H1 (cell line): ENCODE measurements at regions not wholly inside any gene's neighbourhood (a gene's known extent, or its start where the extent isn't known, plus 50 kb on each side); places are given as distances from the start of the nearest gene placed in this dataset.

Source experiments
- CTCF ChIA-PET: fragments of 300-600 bp; sonication (Branson Sonifier 250); formaldehyde crosslinking; loops from one replicate; lab custom pipeline; 2021; ENCODE audit not compliant: partially characterized antibody; lab: Charles Lee
- POLR2A ChIA-PET: fragments of 300-600 bp; sonication (Branson Sonifier 250); formaldehyde crosslinking; loops from one replicate; lab custom pipeline; 2021; ENCODE audit warnings: inconsistent platforms; ENCODE audit not compliant: partially characterized antibody; lab: Charles Lee
- DNase-seq, 2 experiments: peaks; one replicate each; pipeline versions ENCODE4 v3.0.0 to v3.0.0-alpha.2; 2010 to 2022; ENCODE audit warnings: low spot score in 2 of 2, low read depth in 1 of 2, mixed read lengths in 1 of 2
- FAIRE-seq: peaks from 2 replicates; lab custom pipeline; 2011; peaks lifted over from hg19 to GRCh38; lab: Jason Lieb, UNC
- H2AFZ ChIP-seq: 2 replicates; pipeline ENCODE4 v1.8.1; 2012; ENCODE audit warnings: low read length, inconsistent platforms
- H2AK5ac ChIP-seq: 2 replicates; pipeline ENCODE4 v1.6.1; 2013; ENCODE audit warnings: low read depth, low read length
- H2BK120ac ChIP-seq: replicated peaks from 2 replicates; pipeline ENCODE3; 2013; ENCODE audit warnings: low read depth, low read length, inconsistent platforms
- H2BK12ac ChIP-seq: 2 replicates; pipeline ENCODE4 v1.6.1; 2013; ENCODE audit warnings: low read depth, low read length
- H2BK15ac ChIP-seq: 2 replicates; pipeline ENCODE4 v1.6.1; 2013; ENCODE audit warnings: low read length
- H2BK20ac ChIP-seq: 2 replicates; pipeline ENCODE4 v1.6.1; 2013; ENCODE audit warnings: low read length
- H2BK5ac ChIP-seq: 2 replicates; pipeline ENCODE4 v1.6.1; 2013; ENCODE audit warnings: low read depth, low read length
- H3K14ac ChIP-seq: 2 replicates; pipeline ENCODE4 v1.6.1; 2013; ENCODE audit warnings: inconsistent platforms; ENCODE audit not compliant: insufficient read length
- H3K18ac ChIP-seq: 2 replicates; pipeline ENCODE4 v1.6.1; 2013; ENCODE audit warnings: low read length; ENCODE audit errors: extremely low read depth
- H3K23ac ChIP-seq: 2 replicates; pipeline ENCODE4 v1.6.1; 2013; ENCODE audit warnings: inconsistent platforms; ENCODE audit not compliant: insufficient read length
- H3K23me2 ChIP-seq: 2 replicates; pipeline ENCODE4 v1.6.1; 2013; ENCODE audit warnings: low read depth, low read length
- H3K27ac ChIP-seq: 2 replicates; pipeline ENCODE4 v1.6.1; 2011; ENCODE audit warnings: low read depth, low read length, inconsistent platforms
- H3K27me3 ChIP-seq, 4 experiments: replicated peaks in 1 of 4; 1 replicate in 1 of 4; 2 replicates in 3 of 4; pipeline versions ENCODE4 v1.6.1 to v1.8.1; 2011 to 2013; ENCODE audit warnings: low read length in 3 of 4, mild to moderate bottlenecking in 3 of 4, inconsistent platforms in 2 of 4, mixed read lengths in 2 of 4, moderate library complexity in 1 of 4; ENCODE audit not compliant: control insufficient read depth in 3 of 4, insufficient read depth in 3 of 4; ENCODE audit errors: extremely low read depth in 1 of 4
- H3K36me3 ChIP-seq, 4 experiments: 2 replicates each; pipeline versions ENCODE4 v1.6.1 to v1.8.1; 2011 to 2013; ENCODE audit warnings: mild to moderate bottlenecking in 4 of 4, low read length in 3 of 4, moderate library complexity in 2 of 4, control low read depth in 1 of 4, inconsistent platforms in 1 of 4; ENCODE audit not compliant: insufficient read depth in 4 of 4, control insufficient read depth in 2 of 4
- H3K4ac ChIP-seq: replicated peaks from 2 replicates; pipeline ENCODE3; 2013; ENCODE audit warnings: low read length, low read depth, mixed read lengths, inconsistent platforms; ENCODE audit not compliant: insufficient read length
- H3K4me1 ChIP-seq, 4 experiments: replicated peaks in 1 of 4; 1 replicate in 1 of 4; 2 replicates in 3 of 4; pipeline versions ENCODE4 v1.6.1 to v1.8.1; 2011 to 2013; ENCODE audit warnings: low read length in 3 of 4, inconsistent platforms in 2 of 4, mixed read lengths in 1 of 4; ENCODE audit not compliant: insufficient read depth in 4 of 4, control insufficient read depth in 3 of 4
- H3K4me2 ChIP-seq, 2 experiments: 2 replicates each; pipeline versions ENCODE4 v1.6.1 to v1.8.1; 2011 to 2013; ENCODE audit warnings: low read depth in 2 of 2, low read length in 2 of 2, control low read depth in 1 of 2, inconsistent platforms in 1 of 2, mild to moderate bottlenecking in 1 of 2; ENCODE audit not compliant: insufficient read depth in 1 of 2
- H3K4me3 ChIP-seq, 4 experiments: fragments of 200-600, 300-600 bp in 1 of 4; sonication (generic), shearing (Covaris generic), sonication (Bioruptor Twin) in 1 of 4; 2 replicates each; pipeline versions ENCODE4 v1.5.1 to v1.8.1; 2011 to 2016; ENCODE audit warnings: low read length in 4 of 4, low read depth in 3 of 4, control low read depth in 2 of 4, inconsistent platforms in 2 of 4, mild to moderate bottlenecking in 2 of 4, mixed read lengths in 1 of 4, moderate library complexity in 1 of 4; ENCODE audit not compliant: insufficient read depth in 2 of 4; ENCODE audit errors: extremely low read depth in 1 of 4
- H3K56ac ChIP-seq: replicated peaks from 2 replicates; pipeline ENCODE3; 2013; ENCODE audit warnings: low read depth, mild to moderate bottlenecking, mixed read lengths, low read length, inconsistent platforms; ENCODE audit not compliant: insufficient read length
- H3K79me1 ChIP-seq: 2 replicates; pipeline ENCODE4 v1.6.1; 2013; ENCODE audit warnings: low read depth, low read length, control low read depth
- H3K79me2 ChIP-seq, 2 experiments: 2 replicates each; pipeline versions ENCODE4 v1.6.1 to v1.8.1; 2012 to 2013; ENCODE audit warnings: low read length in 2 of 2, mild to moderate bottlenecking in 2 of 2, inconsistent platforms in 1 of 2; ENCODE audit not compliant: insufficient read depth in 2 of 2, control insufficient read depth in 1 of 2
- H3K9ac ChIP-seq, 4 experiments: replicated peaks in 1 of 4; 1 replicate in 1 of 4; 2 replicates in 3 of 4; pipeline versions ENCODE4 v1.6.1 to v1.8.1; 2011 to 2013; ENCODE audit warnings: low read depth in 3 of 4, low read length in 3 of 4, control low read depth in 2 of 4, mild to moderate bottlenecking in 2 of 4, moderate library complexity in 2 of 4, inconsistent platforms in 1 of 4; ENCODE audit errors: extremely low read depth in 1 of 4
- H3K9me3 ChIP-seq, 2 experiments: 2 replicates each; pipeline versions ENCODE4 v1.6.1 to v1.8.1; 2012 to 2013; ENCODE audit warnings: mild to moderate bottlenecking in 2 of 2, moderate library complexity in 2 of 2, control low read depth in 1 of 2, inconsistent platforms in 1 of 2, low read depth in 1 of 2, low read length in 1 of 2, mixed read lengths in 1 of 2; ENCODE audit not compliant: insufficient read depth in 2 of 2
- H4K20me1 ChIP-seq, 2 experiments: replicated peaks in 1 of 2; 2 replicates each; pipeline versions ENCODE3 to v1.8.1; 2011 to 2013; ENCODE audit warnings: inconsistent platforms in 2 of 2, low read length in 2 of 2, mild to moderate bottlenecking in 1 of 2; ENCODE audit not compliant: insufficient read depth in 2 of 2, control insufficient read depth in 1 of 2
- H4K5ac ChIP-seq: 2 replicates; pipeline ENCODE4 v1.6.1; 2013; ENCODE audit warnings: low read length, low read depth, mixed read lengths, inconsistent platforms; ENCODE audit not compliant: insufficient read length
- H4K8ac ChIP-seq: 2 replicates; pipeline ENCODE4 v1.8.0; 2013; ENCODE audit warnings: mild to moderate bottlenecking, moderate library complexity, low read length, inconsistent platforms; ENCODE audit not compliant: insufficient read depth; ENCODE audit errors: extremely low read depth
- H4K91ac ChIP-seq: replicated peaks from 2 replicates; pipeline ENCODE3; 2013; ENCODE audit warnings: low read length, mixed read lengths, inconsistent platforms; ENCODE audit not compliant: insufficient read length
- BRCA1 ChIP-seq: IDR thresholded peaks from 2 replicates; pipeline ENCODE4 v1.6.1; 2012; ENCODE audit warnings: low read depth, low read length, improper control_type of control experiment
- CHD1 ChIP-seq: IDR thresholded peaks from 2 replicates; pipeline ENCODE4 v1.6.1; 2012; ENCODE audit warnings: low read depth, low read length, improper control_type of control experiment
- E2F6 ChIP-seq: IDR thresholded peaks from 2 replicates; pipeline ENCODE4 v1.6.1; 2012; ENCODE audit warnings: inconsistent platforms
- EGR1 ChIP-seq: IDR thresholded peaks from 2 replicates; pipeline ENCODE4 v1.6.1; 2011; ENCODE audit warnings: low read depth, low read length, borderline replicate concordance
- FOSL1 ChIP-seq: IDR thresholded peaks from 2 replicates; pipeline ENCODE4 v1.6.1; 2011; ENCODE audit warnings: mild to moderate bottlenecking, low read depth, low read length, moderate library complexity; ENCODE audit not compliant: insufficient read depth
- HDAC2 ChIP-seq, 2 experiments: fragments of 300-600 bp in 1 of 2; sonication (generic) in 1 of 2; IDR thresholded peaks; 2 replicates each; pipeline ENCODE4 v1.6.1; 2011 to 2012; ENCODE audit warnings: low read depth in 2 of 2, low read length in 2 of 2, mild to moderate bottlenecking in 2 of 2, moderate library complexity in 2 of 2, borderline replicate concordance in 1 of 2, inconsistent platforms in 1 of 2
- KDM4A ChIP-seq: IDR thresholded peaks from one replicate; pipeline ENCODE4 v1.7.1; 2012; ENCODE audit warnings: low read depth, mild to moderate bottlenecking, moderate library complexity, low read length, inconsistent platforms; ENCODE audit not compliant: severe bottlenecking
- KDM5A ChIP-seq: fragments of 200-600 bp; IDR thresholded peaks from 2 replicates; pipeline ENCODE4 v1.7.1; 2012; ENCODE audit warnings: mild to moderate bottlenecking, low read length, inconsistent platforms, mixed read lengths
- PHF8 ChIP-seq: fragments of 200-600 bp; sonication (generic); conservative IDR thresholded peaks from 2 replicates; pipeline ENCODE4 v1.7.1; 2012; ENCODE audit warnings: low read depth, mild to moderate bottlenecking, inconsistent platforms, low read length, moderate library complexity
- RFX5 ChIP-seq: IDR thresholded peaks from 2 replicates; pipeline ENCODE4 v1.6.1; 2011; ENCODE audit warnings: low read depth, low read length, improper control_type of control experiment, borderline replicate concordance
- SIN3A ChIP-seq, 2 experiments: IDR thresholded peaks in 1 of 2; conservative IDR thresholded peaks in 1 of 2; 2 replicates each; pipeline ENCODE4 v1.6.1; 2011 to 2012; ENCODE audit warnings: low read length in 2 of 2, improper control_type of control experiment in 1 of 2, low read depth in 1 of 2, mild to moderate bottlenecking in 1 of 2
- TAF1 ChIP-seq: IDR thresholded peaks from 2 replicates; pipeline ENCODE4 v1.6.1; 2011; ENCODE audit warnings: mild to moderate bottlenecking, low read depth, low read length
- WGBS, 2 experiments: shearing (Covaris generic) in 1 of 2; methylation state at CpG; one replicate each; pipeline versions ENCODE4 v1.1.6 to v1.1.7; 2013 to 2015; ENCODE audit warnings: low lambda C conversion rate in 2 of 2, mixed read lengths in 2 of 2, inconsistent platforms in 1 of 2, low coverage in 1 of 2, missing lambda C conversion rate in 1 of 2; ENCODE audit not compliant: insufficient replicate concordance in 2 of 2, insufficient coverage in 1 of 2, insufficient read length in 1 of 2; ENCODE audit errors: extremely low coverage in 1 of 2, missing lambda C conversion rate in 1 of 2; 5-methylcytosine and 5-hydroxymethylcytosine counted together

- DNase-seq (no peak), FAIRE-seq (no peak)
- Histone ChIP-seq H3K79me1 (no peaks in the 10 kb centered on the region), H4K91ac (no peak overlapping the region), H4K8ac (no peak overlapping the region), H2BK12ac (no peak overlapping the region), H2BK20ac (no peak overlapping the region), H3K4me3 (no peak overlapping the region), H2BK120ac (no peak overlapping the region), H3K9me3 (peaks cover 7 to 24% of the 10 kb centered on the region in 2 experiments; a peak in 1 of 4 replicates), H3K23ac (no peak overlapping the region), H2AFZ (no peak overlapping the region), H2AK5ac (no peak overlapping the region; the same call in 1 of the 2 replicates), H3K27me3 (no peaks in the 10 kb centered on the region), H3K23me2 (no peaks in the 10 kb centered on the region; the same call in 1 of the 2 replicates), H4K20me1 (no peaks in the 10 kb centered on the region), H3K27ac (no peak overlapping the region), H2BK15ac (no peak overlapping the region), H4K5ac (no peak overlapping the region), H3K4me1 (no peaks in the 10 kb centered on the region; a peak in 1 of 7 replicates), H3K56ac (no peak overlapping the region), H3K36me3 (no peaks in the 10 kb centered on the region), H2BK5ac (no peak overlapping the region), H3K79me2 (no peaks in the 10 kb centered on the region), H3K4ac (no peak overlapping the region), H3K4me2 (no peak overlapping the region), H3K9ac (no peak overlapping the region), H3K18ac (no peak overlapping the region), H3K14ac (no peak overlapping the region)
- ChIA-PET CTCF (no interaction called here), POLR2A (no interaction called here)
- WGBS, 2 experiments, result 84% methylated on average over 18 of the region's 19 CpGs; no CpG with 5 or more reads in 1 of the 2 experiments
- no peak for TF ChIP-seq RFX5
- TF ChIP-seq HDAC2 (IDR thresholded peaks at IDR 0.05; ENCODE audit: borderline replicate concordance in 1 of 2, low read depth in 2 of 2, low read length in 2 of 2), result no peak
- TF ChIP-seq FOSL1, result no peak
- TF ChIP-seq CHD1, result no peak
- no peak for TF ChIP-seq PHF8
- no peak for TF ChIP-seq TAF1
- no peak for TF ChIP-seq KDM5A
- TF ChIP-seq E2F6, result no peak
- TF ChIP-seq BRCA1, result no peak
- TF ChIP-seq SIN3A (conservative IDR thresholded peaks at IDR 0.05 in 1 of 2, IDR thresholded peaks at IDR 0.05 in 1 of 2; ENCODE audit: low read depth in 1 of 2, low read length in 2 of 2), result no peak
- no peak for TF ChIP-seq KDM4A
- no peak for TF ChIP-seq EGR1
Observed at GRCh38 chr4:3637326-3638016, 105.2 kb upstream of the LRPAP1 start.
